Mesenchymal stem cell (in vitro differentiated cells and primary cell): ENCODE measurements at regions not wholly inside any gene's neighbourhood (a gene's known extent, or its start where the extent isn't known, plus 50 kb on each side); places are given as distances from the start of the nearest gene placed in this dataset.

ENCODE experiments used
- DNase-seq: peaks from one replicate; pipeline ENCODE4 v3.0.0-alpha.2; 2013
- H2AFZ ChIP-seq: one replicate; pipeline ENCODE4 v1.6.1; 2013; ENCODE audit warnings: low read depth, mild to moderate bottlenecking, control low read depth, inconsistent platforms, low read length, moderate library complexity
- H2AK5ac ChIP-seq: 2 replicates; pipeline ENCODE4 v1.6.1; 2013; ENCODE audit warnings: low read length, moderate library complexity, mild to moderate bottlenecking, inconsistent platforms; ENCODE audit not compliant: severe bottlenecking
- H2BK120ac ChIP-seq: one replicate; pipeline ENCODE4 v1.6.1; 2013; ENCODE audit warnings: low read depth, mild to moderate bottlenecking, inconsistent platforms, low read length, moderate library complexity
- H2BK12ac ChIP-seq, 2 experiments: one replicate each; pipeline ENCODE4 v1.6.1; 2013; ENCODE audit warnings: inconsistent platforms in 2 of 2, low read length in 2 of 2, mild to moderate bottlenecking in 2 of 2, moderate library complexity in 2 of 2, control low read depth in 1 of 2
- H2BK15ac ChIP-seq: one replicate; pipeline ENCODE4 v1.6.1; 2013; ENCODE audit warnings: mild to moderate bottlenecking, low read depth, inconsistent platforms; ENCODE audit not compliant: poor library complexity, severe bottlenecking
- H2BK5ac ChIP-seq: 2 replicates; pipeline ENCODE4 v1.6.1; 2013; ENCODE audit warnings: low read depth, mild to moderate bottlenecking, low read length, control low read depth, inconsistent platforms; ENCODE audit not compliant: poor library complexity, severe bottlenecking
- H3K14ac ChIP-seq, 2 experiments: one replicate each; pipeline ENCODE4 v1.6.1; 2013; ENCODE audit warnings: inconsistent platforms in 2 of 2, low read length in 2 of 2, control low read depth in 1 of 2, mild to moderate bottlenecking in 1 of 2, moderate library complexity in 1 of 2
- H3K18ac ChIP-seq, 2 experiments: one replicate each; pipeline ENCODE4 v1.6.1; 2013; ENCODE audit warnings: inconsistent platforms in 2 of 2, low read length in 2 of 2, control low read depth in 1 of 2, low read depth in 1 of 2, mild to moderate bottlenecking in 1 of 2
- H3K23ac ChIP-seq, 2 experiments: one replicate each; pipeline ENCODE4 v1.6.1; 2013; ENCODE audit warnings: inconsistent platforms in 2 of 2, low read length in 2 of 2, mild to moderate bottlenecking in 2 of 2, moderate library complexity in 2 of 2, control low read depth in 1 of 2
- H3K27ac ChIP-seq: 2 replicates; pipeline ENCODE4 v1.5.1; 2013; ENCODE audit warnings: mild to moderate bottlenecking, moderate library complexity, low read length, control low read depth, inconsistent platforms; ENCODE audit not compliant: poor library complexity, severe bottlenecking
- H3K27me3 ChIP-seq, 2 experiments: 2 replicates each; pipeline versions ENCODE4 v1.6.1 to v1.7.0; 2013; ENCODE audit warnings: low read length in 2 of 2, mild to moderate bottlenecking in 2 of 2, moderate library complexity in 2 of 2, control low read depth in 1 of 2, inconsistent platforms in 1 of 2; ENCODE audit not compliant: control insufficient read depth in 1 of 2, insufficient read depth in 1 of 2
- H3K36me3 ChIP-seq, 2 experiments: 2 replicates each; pipeline versions ENCODE4 v1.6.1 to v1.7.0; 2013; ENCODE audit warnings: low read length in 2 of 2, control low read depth in 1 of 2, inconsistent platforms in 1 of 2, low read depth in 1 of 2, mild to moderate bottlenecking in 1 of 2; ENCODE audit not compliant: insufficient read depth in 2 of 2, control insufficient read depth in 1 of 2
- H3K4ac ChIP-seq, 2 experiments: one replicate each; pipeline ENCODE4 v1.6.1; 2013; ENCODE audit warnings: inconsistent platforms in 2 of 2, low read length in 2 of 2, mild to moderate bottlenecking in 2 of 2, moderate library complexity in 2 of 2, control low read depth in 1 of 2, low read depth in 1 of 2
- H3K4me1 ChIP-seq: 2 replicates; pipeline ENCODE4 v1.6.1; 2013; ENCODE audit warnings: low read depth, low read length, control low read depth; ENCODE audit not compliant: control insufficient read depth, insufficient read depth
- H3K4me2 ChIP-seq: 2 replicates; pipeline ENCODE4 v1.6.1; 2013; ENCODE audit warnings: low read length, mild to moderate bottlenecking, inconsistent platforms; ENCODE audit not compliant: poor library complexity, severe bottlenecking
- H3K4me3 ChIP-seq, 2 experiments: 2 replicates each; pipeline versions ENCODE4 v1.5.1 to v1.7.0; 2013; ENCODE audit warnings: low read length in 2 of 2, mild to moderate bottlenecking in 2 of 2, control low read depth in 1 of 2, low read depth in 1 of 2; ENCODE audit not compliant: insufficient read depth in 1 of 2
- H3K79me1 ChIP-seq: replicated peaks from 2 replicates; pipeline ENCODE4 v1.6.1; 2013; ENCODE audit warnings: mild to moderate bottlenecking, control low read depth, low read length, inconsistent platforms; ENCODE audit not compliant: poor library complexity, severe bottlenecking
- H3K9ac ChIP-seq: 2 replicates; pipeline ENCODE4 v1.7.0; 2013; ENCODE audit warnings: mild to moderate bottlenecking, low read length, moderate library complexity
- H3K9me3 ChIP-seq: 2 replicates; pipeline ENCODE4 v1.7.0; 2013; ENCODE audit warnings: mild to moderate bottlenecking, low read length; ENCODE audit not compliant: control insufficient read depth
- H4K8ac ChIP-seq: one replicate; pipeline ENCODE4 v1.6.1; 2013; ENCODE audit warnings: inconsistent platforms, mild to moderate bottlenecking, low read length, moderate library complexity
- H4K91ac ChIP-seq: one replicate; pipeline ENCODE4 v1.6.1; 2013; ENCODE audit warnings: mild to moderate bottlenecking, low read length, inconsistent platforms
- whole genome bisulfite sequencing: methylation state at CpG from one replicate; pipeline ENCODE4 v1.1.7; 2013; ENCODE audit warnings: mixed read lengths; 5-methylcytosine and 5-hydroxymethylcytosine counted together

DNA sequence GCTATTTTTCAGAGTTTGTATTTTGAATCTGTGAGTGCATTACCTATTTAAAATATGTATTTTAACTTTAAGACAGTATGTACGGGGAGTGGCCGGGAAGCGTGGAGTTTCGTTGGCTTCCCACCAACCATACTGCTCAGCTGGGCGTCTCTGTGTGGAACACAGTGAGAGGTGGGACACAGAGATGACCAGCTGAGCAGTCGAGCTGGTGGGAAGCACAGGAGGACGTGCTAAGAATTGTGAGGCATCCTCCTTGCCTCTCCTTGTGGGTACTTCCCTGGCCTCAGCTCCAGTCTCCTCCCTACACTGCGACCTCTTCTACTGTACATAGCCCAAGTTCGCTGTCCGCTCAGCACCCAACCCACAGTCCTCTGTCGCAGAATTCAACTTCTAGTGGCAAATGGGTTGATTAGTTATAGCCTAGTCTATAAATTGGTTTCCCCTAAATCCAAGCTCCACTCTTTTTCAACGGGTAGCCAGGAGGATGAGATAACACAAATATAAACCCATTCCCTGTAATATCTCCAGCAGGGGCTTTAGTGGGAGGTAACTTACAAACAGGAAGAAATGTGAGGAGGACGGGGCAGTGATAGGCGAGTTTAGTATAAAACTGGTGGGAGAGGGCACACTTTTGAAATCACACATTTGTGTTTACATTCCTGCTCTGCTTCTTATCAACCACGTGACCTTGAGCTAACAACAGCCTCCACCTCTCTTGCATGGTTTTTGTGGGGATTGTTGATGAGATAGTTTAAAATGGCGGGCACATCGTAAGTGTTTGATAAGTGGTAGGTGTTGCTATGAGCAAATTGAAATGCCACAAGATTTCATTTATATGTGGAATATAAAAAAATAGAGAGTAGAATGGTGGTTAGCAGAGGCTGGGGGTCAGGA is 211.9 kb upstream of the HS3ST3A1 start:
- H2BK15ac ChIP-seq, result no peak overlapping the region
- H3K4me1 ChIP-seq, result no peaks in the 10 kb centered on the region
- H3K9ac ChIP-seq, result no peak overlapping the region
- no peak overlapping the region for H2AFZ ChIP-seq
- WGBS, result 88% methylated on average over 10 of the region's 17 CpGs
- H2BK120ac ChIP-seq, result no peak overlapping the region
- no peak overlapping the region for H3K18ac ChIP-seq
- no peak overlapping the region for H2BK5ac ChIP-seq
- H3K4ac ChIP-seq, result no peak overlapping the region
- no peak overlapping the region for H4K91ac ChIP-seq
- H3K79me1 ChIP-seq, result no peaks in the 10 kb centered on the region
- H3K27ac ChIP-seq, result no peak overlapping the region
- no peak overlapping the region for H4K8ac ChIP-seq
- H3K23ac ChIP-seq, result no peak overlapping the region
- H2BK12ac ChIP-seq, result no peak overlapping the region
- H3K14ac ChIP-seq, result no peak overlapping the region
- no peaks in the 10 kb centered on the region for H3K9me3 ChIP-seq
- H3K27me3 ChIP-seq, result no peaks in the 10 kb centered on the region
- H3K36me3 ChIP-seq, result no peaks in the 10 kb centered on the region
- no peak overlapping the region for H2AK5ac ChIP-seq
- no peak overlapping the region for H3K4me3 ChIP-seq
- H3K4me2 ChIP-seq, result no peak overlapping the region
- DNase-seq, result no peak

DNA sequence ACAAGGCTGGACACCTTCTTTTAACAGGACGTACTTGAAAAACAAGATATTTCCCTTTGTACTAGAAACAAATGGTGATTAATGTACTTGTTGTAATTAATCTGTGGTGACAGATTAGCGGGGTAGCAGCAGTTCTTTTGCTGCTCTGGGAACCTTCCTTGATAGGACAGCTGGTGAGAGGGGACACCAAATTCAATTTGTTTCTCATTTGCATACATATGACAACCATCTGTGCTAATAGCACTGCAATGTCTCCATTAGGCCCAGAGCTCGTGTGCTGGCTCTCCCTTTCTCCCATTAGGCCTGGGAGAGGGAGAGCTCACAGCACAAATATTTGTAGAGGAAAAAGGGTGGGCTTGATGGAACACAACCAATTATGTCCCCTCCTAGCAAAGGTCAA is 221.0 kb upstream of the HS3ST3A1 start:
- no peak overlapping the region for H2AK5ac ChIP-seq
- H3K4me3 ChIP-seq, result no peak overlapping the region
- no peak overlapping the region for H3K27ac ChIP-seq
- no peaks in the 10 kb centered on the region for H3K4me1 ChIP-seq
- H2BK120ac ChIP-seq, result no peak overlapping the region
- no peak overlapping the region for H3K4me2 ChIP-seq
- no peak overlapping the region for H3K23ac ChIP-seq
- H3K27me3 ChIP-seq, result no peaks in the 10 kb centered on the region
- no peak for DNase-seq
- no peak overlapping the region for H2BK5ac ChIP-seq
- no peak overlapping the region for H2AFZ ChIP-seq
- no peak overlapping the region for H4K8ac ChIP-seq
- no peak overlapping the region for H3K4ac ChIP-seq
- no peak overlapping the region for H3K18ac ChIP-seq
- no peaks in the 10 kb centered on the region for H3K36me3 ChIP-seq
- no peak overlapping the region for H3K9ac ChIP-seq
- peaks cover 4% of the 10 kb centered on the region for H3K9me3 ChIP-seq
- H4K91ac ChIP-seq, result no peak overlapping the region
- H2BK15ac ChIP-seq, result no peak overlapping the region
- no peak overlapping the region for H2BK12ac ChIP-seq
- no peak overlapping the region for H3K14ac ChIP-seq
- no peaks in the 10 kb centered on the region for H3K79me1 ChIP-seq
- 71% methylated on average over 3 of the region's 3 CpGs for WGBS

- Histone ChIP-seq H4K8ac (no peak overlapping the region), H3K23ac (no peak overlapping the region), H3K79me1 (no peaks in the 10 kb centered on the region), H3K4me3 (no peak overlapping the region), H3K36me3 (no peaks in the 10 kb centered on the region), H2BK15ac (no peak overlapping the region), H3K4ac (no peak overlapping the region), H3K4me1 (no peaks in the 10 kb centered on the region), H2BK120ac (no peak overlapping the region), H2BK12ac (no peak overlapping the region), H2AFZ (no peak overlapping the region), H3K18ac (no peak overlapping the region), H3K27ac (no peak overlapping the region), H3K4me2 (no peak overlapping the region), H2AK5ac (no peak overlapping the region), H2BK5ac (no peak overlapping the region), H4K91ac (no peak overlapping the region), H3K9ac (no peak overlapping the region), H3K27me3 (no peaks in the 10 kb centered on the region), H3K9me3 (peaks cover 4% of the 10 kb centered on the region), H3K14ac (no peak overlapping the region)
- no peak for DNase-seq
- WGBS, result 62% methylated on average over 1 of the region's 1 CpG
Measured at GRCh38 chr17:13825526-13826040, 223.9 kb upstream of the HS3ST3A1 start.

DNA sequence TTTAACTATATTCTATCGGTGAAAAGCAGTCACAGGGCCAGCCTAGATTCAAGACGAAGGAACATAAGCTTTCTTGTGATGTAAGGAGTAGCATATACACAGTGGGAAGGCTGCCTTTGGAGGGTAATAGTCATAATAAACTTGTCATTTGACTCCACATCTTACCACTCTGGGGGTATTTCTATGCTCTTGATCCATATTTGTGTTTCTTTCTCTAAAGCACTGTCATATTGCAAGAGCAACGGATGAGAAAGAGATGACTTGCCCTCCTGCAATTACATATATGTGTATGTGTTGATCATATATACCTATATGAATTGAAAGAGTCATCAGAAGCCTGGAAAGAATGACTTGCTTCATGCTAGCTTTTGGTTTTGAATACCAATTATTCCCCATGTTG is 225.4 kb upstream of the HS3ST3A1 start:
- Histone ChIP-seq H3K4ac (no peak overlapping the region), H2AK5ac (no peak overlapping the region), H3K27me3 (no peaks in the 10 kb centered on the region), H3K23ac (no peak overlapping the region), H3K14ac (no peak overlapping the region), H3K27ac (no peak overlapping the region), H2BK5ac (no peak overlapping the region), H3K79me1 (no peaks in the 10 kb centered on the region), H3K4me2 (no peak overlapping the region), H2BK120ac (no peak overlapping the region), H3K4me3 (no peak overlapping the region), H2AFZ (no peak overlapping the region), H3K4me1 (no peaks in the 10 kb centered on the region), H3K36me3 (no peaks in the 10 kb centered on the region), H4K8ac (no peak overlapping the region), H3K9me3 (peaks cover 4% of the 10 kb centered on the region), H4K91ac (no peak overlapping the region), H3K18ac (no peak overlapping the region), H3K9ac (no peak overlapping the region), H2BK12ac (no peak overlapping the region), H2BK15ac (no peak overlapping the region)
- DNase-seq, result no peak
- 93% methylated on average over 2 of the region's 3 CpGs for WGBS
